ENCODE measurements at regions not wholly inside any gene's neighbourhood (a gene's known extent, or its start where the extent isn't known, plus 50 kb on each side); places are given as distances from the start of the nearest gene placed in this dataset.

DNA sequence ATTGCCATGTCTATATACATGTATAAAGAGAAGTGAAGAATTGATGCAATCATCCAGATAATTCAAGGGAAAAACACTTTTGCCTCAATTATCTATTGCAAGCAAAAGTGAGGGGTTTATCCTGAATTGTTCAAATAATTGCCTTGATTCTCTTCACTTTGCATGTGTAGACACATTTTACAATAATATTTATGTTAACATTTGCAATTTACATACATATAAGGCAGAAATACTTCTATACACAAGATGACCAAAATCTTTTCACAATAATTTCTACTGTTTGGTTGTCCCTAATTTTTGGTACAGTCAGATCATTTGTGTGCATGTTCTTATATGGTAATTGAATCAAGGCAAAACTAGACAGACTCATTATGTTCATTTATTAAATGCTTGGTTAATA is 285.3 kb upstream of the TMEM161B start:
- Histone ChIP-seq H4K20me1 (ENCODE audit: insufficient read depth, low read length) (no peaks in the 10 kb centered on the region), H2BK5ac (ENCODE audit: low read depth, low read length, poor library complexity, severe bottlenecking) (no peak overlapping the region), H3K4me2 (ENCODE audit: low read depth, low read length) (no peak overlapping the region), H4K5ac (ENCODE audit: low read depth, low read length) (no peak overlapping the region), H3K9me1 (ENCODE audit: insufficient read depth, low read length) (no peaks in the 10 kb centered on the region), H3K14ac (replicated peaks; ENCODE audit: low read depth, low read length) (no peak overlapping the region), H3K4me1 (ENCODE audit: control insufficient read depth, insufficient read depth, low read length) (no peaks in the 10 kb centered on the region), H3K9me3 (ENCODE audit: control insufficient read depth, insufficient read depth, low read length) (no peaks in the 10 kb centered on the region), H3K36me3 (ENCODE audit: control insufficient read depth, insufficient read depth, low read length) (no peaks in the 10 kb centered on the region), H3K23ac (ENCODE audit: low read depth, low read length) (no peak overlapping the region), H2AK5ac (ENCODE audit: low read depth, low read length) (no peak overlapping the region), H3K4ac (ENCODE audit: low read depth, low read length) (no peak overlapping the region), H3K56ac (ENCODE audit: extremely low read depth, insufficient read depth, low read length) (no peak overlapping the region), H4K91ac (ENCODE audit: insufficient read depth, low read depth, low read length) (no peak overlapping the region), H2AK9ac (replicated peaks; ENCODE audit: low read depth, low read length, poor library complexity) (no peak overlapping the region), H2BK15ac (ENCODE audit: low read depth, low read length) (no peak overlapping the region), H4K8ac (ENCODE audit: low read depth in 2 of 2, low read length in 2 of 2) (no peak overlapping the region), H3K4me3 (ENCODE audit: insufficient read depth, low read depth, low read length) (no peak overlapping the region), H3K18ac (ENCODE audit: low read depth, low read length) (no peak overlapping the region), H2BK120ac (ENCODE audit: low read depth, low read length) (no peak overlapping the region), H3K27me3 (ENCODE audit: control insufficient read depth, insufficient read depth, low read length) (no peaks in the 10 kb centered on the region), H3K9ac (ENCODE audit: low read depth, low read length) (no peak overlapping the region), H3K27ac (ENCODE audit: insufficient read depth, low read length) (no peak overlapping the region), H2AFZ (replicated peaks; ENCODE audit: low read length, poor library complexity) (no peak overlapping the region), H2BK20ac (ENCODE audit: low read depth, low read length) (no peak overlapping the region), H3K79me1 (ENCODE audit: low read depth in 1 of 2, low read length in 2 of 2) (no peaks in the 10 kb centered on the region)
- DNase-seq (no peak), ATAC-seq (ENCODE audit: low read depth) (no peak)
- in situ Hi-C loops (cut with MboI; ENCODE audit: low sequenced_read_pairs) (no loop called here), dilution Hi-C loops (cut with HindIII; ENCODE audit: low sequenced_read_pairs, unreplicated experiment) (no loop called here), intact Hi-C loops (cut with micrococcal nuclease) (no loop called here)
- BruUV-seq (replicated peaks): no TSS peak
- POLR2A ChIA-PET (ENCODE audit: unreplicated experiment): no interaction called here
- CTCF ChIA-PET: no interaction called here
- TF ChIP-seq USF2 (IDR thresholded peaks at IDR 0.05; ENCODE audit: low read depth, low read length) (no peak), CHD1 (IDR thresholded peaks at IDR 0.05; ENCODE audit: low read depth, low read length) (no peak), RCOR1 (IDR thresholded peaks at IDR 0.05; ENCODE audit: insufficient replicate concordance, low read length) (no peak), RFX5 (IDR thresholded peaks at IDR 0.05; ENCODE audit: low read depth, low read length) (no peak), BHLHE40 (IDR thresholded peaks at IDR 0.05; ENCODE audit: low read depth, low read length) (no peak), MAZ (IDR thresholded peaks at IDR 0.05; ENCODE audit: borderline replicate concordance, low read depth, low read length) (no peak), CEBPB (IDR thresholded peaks at IDR 0.05; ENCODE audit: low read depth, low read length) (no peak), MXI1 (IDR thresholded peaks at IDR 0.05; ENCODE audit: borderline replicate concordance, low read depth, low read length) (no peak), ELK1 (IDR thresholded peaks at IDR 0.05; ENCODE audit: borderline replicate concordance, low read depth, low read length) (no peak), MAFK (IDR thresholded peaks at IDR 0.05; ENCODE audit: low read depth, low read length) (no peak)

Measured in IMR-90 (cell line).